A549 (cell line): ENCODE measurements at regions not wholly inside any gene's neighbourhood (a gene's known extent, or its start where the extent isn't known, plus 50 kb on each side); places are given as distances from the start of the nearest gene placed in this dataset.
A peak's percentile ranks its signal among the peaks of the same experiment; 100 is the strongest.

Experiments
- ATAC-seq, 2 experiments: fragments of 200-7000 bp in 1 of 2; fragments of >200 bp in 1 of 2; cut with Nextera tagmentation in 1 of 2; cut with Tn5 transposase in 1 of 2; 3 replicates each; pipeline versions ENCODE4 v1.8.0 to v1.9.1; 2018 to 2020; ENCODE audit warnings: mild to moderate bottlenecking in 1 of 2, moderate library complexity in 1 of 2
- CTCF ChIA-PET: fragments of 300-600 bp; sonication (Branson Sonifier 250); formaldehyde crosslinking; extraction: SDS; loops from one replicate; lab custom pipeline; 2021; ENCODE audit warnings: antibody characterized with exemption, inconsistent platforms; lab: Yijun Ruan, JAX
- POLR2A ChIA-PET: fragments of 350-600 bp; formaldehyde crosslinking; extraction: SDS; loops from one replicate; lab custom pipeline; 2021; ENCODE audit warnings: antibody characterized with exemption, inconsistent platforms; lab: Yijun Ruan, JAX
- DNase-seq, 2 experiments: peaks; one replicate each; pipeline versions ENCODE4 v3.0.0 to v3.0.0-alpha.2; 2011 to 2016; ENCODE audit warnings: low read depth in 1 of 2, low spot score in 1 of 2
- FAIRE-seq: peaks from 2 replicates; lab custom pipeline; 2011; peaks lifted over from hg19 to GRCh38; lab: Jason Lieb, UNC
- H3K27ac ChIP-seq, 2 experiments: fragments of >200 bp; sonication (Bioruptor Twin); formaldehyde crosslinking; 3 replicates each; pipeline ENCODE4 v1.5.1; 2016 to 2017
- H3K4me1 ChIP-seq: fragments of >200 bp; sonication (Bioruptor Twin); formaldehyde crosslinking; 3 replicates; pipeline ENCODE4 v1.6.1; 2016
- H3K4me2 ChIP-seq: fragments of >200 bp; sonication (Bioruptor Twin); formaldehyde crosslinking; 3 replicates; pipeline ENCODE4 v1.6.1; 2016
- H3K4me3 ChIP-seq: fragments of >200 bp; sonication (Bioruptor Twin); formaldehyde crosslinking; 3 replicates; pipeline ENCODE4 v1.5.1; 2016
- H3K9me3 ChIP-seq: fragments of >200 bp; sonication (Bioruptor Twin); formaldehyde crosslinking; 3 replicates; pipeline ENCODE4 v1.6.1; 2016
- BHLHE40 ChIP-seq: IDR thresholded peaks from 2 replicates; pipeline ENCODE4 v1.6.1; 2012; ENCODE audit warnings: low read depth, low read length, inconsistent platforms
- CEBPB ChIP-seq, 2 experiments: fragments of >200 bp in 1 of 2; sonication (Bioruptor Twin) in 1 of 2; formaldehyde crosslinking in 1 of 2; IDR thresholded peaks; 2 replicates each; pipeline ENCODE4 v1.6.1; 2012 to 2016
- EHF ChIP-seq: fragments of 250-450 bp; sonication (Bioruptor Pico); IDR thresholded peaks from 2 replicates; pipeline ENCODE4 v1.5.0; 2020; ENCODE audit warnings: mild to moderate bottlenecking
- EP300 ChIP-seq, 2 experiments: fragments of >200 bp; sonication (Bioruptor Twin); formaldehyde crosslinking; IDR thresholded peaks; 2 replicates in 1 of 2; 3 replicates in 1 of 2; pipeline ENCODE4 v1.6.1; 2016 to 2017
- ESRRA ChIP-seq: fragments of 150-350 bp; IDR thresholded peaks from 2 replicates; pipeline ENCODE4 v1.6.1; 2014; ENCODE audit warnings: mild to moderate bottlenecking, low read length, borderline replicate concordance
- FOSL2 ChIP-seq, 2 experiments: fragments of 450-650 bp in 1 of 2; fragments of >200 bp in 1 of 2; sonication (Bioruptor Twin) in 1 of 2; formaldehyde crosslinking; IDR thresholded peaks; 2 replicates each; pipeline versions ENCODE4 v1.5.0 to v1.6.1; 2016 to 2020; ENCODE audit warnings: mild to moderate bottlenecking in 1 of 2, moderate library complexity in 1 of 2
- GATA3 ChIP-seq: IDR thresholded peaks from 2 replicates; pipeline ENCODE4 v1.6.1; 2012; ENCODE audit warnings: borderline replicate concordance
- HDAC2 ChIP-seq: fragments of 200-600 bp; sonication (generic); IDR thresholded peaks from 2 replicates; pipeline ENCODE4 v1.6.1; 2016
- HEYL ChIP-seq: fragments of 250-450 bp; sonication (Bioruptor Pico); IDR thresholded peaks from 2 replicates; pipeline ENCODE4 v1.8.0; 2021; ENCODE audit warnings: mild to moderate bottlenecking, moderate library complexity
- HOXA7 ChIP-seq: fragments of 250-450 bp; sonication (Bioruptor Pico); IDR thresholded peaks from 2 replicates; pipeline ENCODE4 v1.5.0; 2020; ENCODE audit warnings: mild to moderate bottlenecking, moderate library complexity
- JUN ChIP-seq, 2 experiments: fragments of >200 bp; sonication (Bioruptor Twin); formaldehyde crosslinking; IDR thresholded peaks; 2 replicates in 1 of 2; 3 replicates in 1 of 2; pipeline ENCODE4 v1.6.1; 2016 to 2017
- JUNB ChIP-seq: fragments of >200 bp; sonication (Bioruptor Twin); formaldehyde crosslinking; IDR thresholded peaks from 2 replicates; pipeline ENCODE4 v1.6.1; 2016
- MYC ChIP-seq: IDR thresholded peaks from 2 replicates; pipeline ENCODE4 v1.6.1; 2012; ENCODE audit warnings: mild to moderate bottlenecking, inconsistent platforms, low read length, improper control_type of control experiment, borderline replicate concordance
- NFE2L2 ChIP-seq: fragments of 150-350 bp; conservative IDR thresholded peaks from 2 replicates; pipeline ENCODE4 v1.6.1; 2014; ENCODE audit warnings: low read length
- NR3C1 ChIP-seq: fragments of >200 bp; sonication (Bioruptor Twin); formaldehyde crosslinking; IDR thresholded peaks from 3 replicates; pipeline ENCODE4 v1.6.1; 2017
- PHF8 ChIP-seq: fragments of 200-600 bp; sonication (generic); IDR thresholded peaks from 2 replicates; pipeline ENCODE4 v1.6.1; 2016; ENCODE audit warnings: low read depth, mild to moderate bottlenecking, antibody characterized with exemption, moderate library complexity, borderline replicate concordance
- POLR2AphosphoS2 ChIP-seq: conservative IDR thresholded peaks from 2 replicates; pipeline ENCODE4 v1.6.1; 2012; ENCODE audit warnings: low read length, improper control_type of control experiment, inconsistent platforms
- RAD21 ChIP-seq, 2 experiments: fragments of >200 bp in 1 of 2; sonication (Bioruptor Twin) in 1 of 2; formaldehyde crosslinking in 1 of 2; IDR thresholded peaks in 1 of 2; conservative IDR thresholded peaks in 1 of 2; 2 replicates in 1 of 2; 3 replicates in 1 of 2; pipeline ENCODE4 v1.6.1; 2012 to 2018; ENCODE audit warnings: inconsistent platforms in 1 of 2
- RARB ChIP-seq: fragments of 250-450 bp; sonication (Bioruptor Pico); IDR thresholded peaks from 2 replicates; pipeline ENCODE4 v1.8.0; 2021; ENCODE audit warnings: mild to moderate bottlenecking, moderate library complexity
- RCOR1 ChIP-seq: fragments of 150-350 bp; IDR thresholded peaks from 2 replicates; pipeline ENCODE4 v1.6.1; 2014; ENCODE audit warnings: antibody characterized with exemption, low read length, low read depth
- SMC3 ChIP-seq: fragments of >200 bp; sonication (Bioruptor Twin); formaldehyde crosslinking; IDR thresholded peaks from 3 replicates; pipeline ENCODE4 v1.6.1; 2018; ENCODE audit warnings: inconsistent platforms
- SREBF2 ChIP-seq: fragments of 450-650 bp; IDR thresholded peaks from 2 replicates; pipeline ENCODE4 v1.6.1; 2014; ENCODE audit warnings: mild to moderate bottlenecking, moderate library complexity
- TFCP2L1 ChIP-seq: fragments of 250-450 bp; sonication (Bioruptor Pico); IDR thresholded peaks from 2 replicates; pipeline ENCODE4 v1.5.0; 2021; ENCODE audit warnings: mild to moderate bottlenecking
- ZC3H11A ChIP-seq: fragments of 450-650 bp; IDR thresholded peaks from 2 replicates; pipeline ENCODE4 v1.6.1; 2014; ENCODE audit warnings: antibody characterized with exemption, mild to moderate bottlenecking
- ZFP36 ChIP-seq: fragments of 450-650 bp; IDR thresholded peaks from 2 replicates; pipeline ENCODE4 v1.6.1; 2014; ENCODE audit warnings: borderline replicate concordance; ENCODE audit not compliant: partially characterized antibody
- ZNF302 ChIP-seq: fragments of 250-450 bp; sonication (Bioruptor Pico); IDR thresholded peaks from 2 replicates; pipeline ENCODE4 v1.9.0; 2021; ENCODE audit warnings: inconsistent platforms, mild to moderate bottlenecking, moderate library complexity
- whole genome bisulfite sequencing: methylation state at CpG from one replicate; pipeline ENCODE4 v1.1.6; 2017; ENCODE audit errors: missing lambda C conversion rate; 5-methylcytosine and 5-hydroxymethylcytosine counted together
- TF ChIP-seq, protein P1 (sequence below): IDR thresholded peaks from 2 replicates; pipeline ENCODE4 v1.6.1; 2012; ENCODE audit warnings: low read depth, borderline replicate concordance
- TF ChIP-seq, protein P2 (sequence below): fragments of >200 bp; sonication (Bioruptor Twin); formaldehyde crosslinking; IDR thresholded peaks from 3 replicates; pipeline ENCODE4 v1.5.1; 2016
- TF ChIP-seq, protein P3 (sequence below): fragments of 200-600 bp; sonication (generic); IDR thresholded peaks from 2 replicates; pipeline ENCODE4 v1.6.1; 2016; ENCODE audit warnings: antibody characterized with exemption, mild to moderate bottlenecking, moderate library complexity

DNA sequence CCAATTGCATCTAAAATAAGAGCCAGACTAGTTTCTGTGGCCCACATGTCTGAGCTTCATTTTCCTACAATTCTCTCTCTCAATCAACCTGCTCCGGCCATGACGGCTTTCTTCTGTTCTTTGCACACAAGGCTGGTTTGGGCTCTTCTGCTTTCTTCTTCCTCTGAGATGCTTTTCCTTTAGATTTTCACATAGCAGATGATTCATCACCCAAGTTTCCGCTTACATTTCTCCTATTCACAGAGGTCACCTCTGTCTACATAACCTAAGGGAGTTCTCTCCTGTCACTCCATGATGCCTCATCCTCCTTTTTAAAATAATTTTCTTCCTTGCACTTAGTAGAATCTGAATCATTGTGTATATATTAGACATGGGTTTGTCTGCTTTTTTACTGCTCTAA is 334.6 kb upstream of the TUSC1 start:
- Histone ChIP-seq H3K4me2 (peak overlapping the region; percentile 30; the same call in 1 of the 3 replicates), H3K27ac (no peak overlapping the region), H3K9me3 (no peaks in the 10 kb centered on the region), H3K4me3 (no peak overlapping the region), H3K4me1 (peaks cover 7% of the 10 kb centered on the region; the same call in 1 of the 3 replicates)
- 58% methylated on average over 3 of the region's 3 CpGs for WGBS
- DNase-seq (no peak), ATAC-seq (no peak), FAIRE-seq (no peak)
- POLR2A ChIA-PET, result no interaction called here
- CTCF ChIA-PET, result no interaction called here
- no peak for TF ChIP-seq PHF8
- TF ChIP-seq, protein P1, sequence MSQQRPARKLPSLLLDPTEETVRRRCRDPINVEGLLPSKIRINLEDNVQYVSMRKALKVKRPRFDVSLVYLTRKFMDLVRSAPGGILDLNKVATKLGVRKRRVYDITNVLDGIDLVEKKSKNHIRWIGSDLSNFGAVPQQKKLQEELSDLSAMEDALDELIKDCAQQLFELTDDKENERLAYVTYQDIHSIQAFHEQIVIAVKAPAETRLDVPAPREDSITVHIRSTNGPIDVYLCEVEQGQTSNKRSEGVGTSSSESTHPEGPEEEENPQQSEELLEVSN, result no peak
- TF ChIP-seq POLR2AphosphoS2, result no peak
- TF ChIP-seq SREBF2, result no peak
- TF ChIP-seq GATA3, result no peak
- no peak for TF ChIP-seq HOXA7
- TF ChIP-seq, protein P2, sequence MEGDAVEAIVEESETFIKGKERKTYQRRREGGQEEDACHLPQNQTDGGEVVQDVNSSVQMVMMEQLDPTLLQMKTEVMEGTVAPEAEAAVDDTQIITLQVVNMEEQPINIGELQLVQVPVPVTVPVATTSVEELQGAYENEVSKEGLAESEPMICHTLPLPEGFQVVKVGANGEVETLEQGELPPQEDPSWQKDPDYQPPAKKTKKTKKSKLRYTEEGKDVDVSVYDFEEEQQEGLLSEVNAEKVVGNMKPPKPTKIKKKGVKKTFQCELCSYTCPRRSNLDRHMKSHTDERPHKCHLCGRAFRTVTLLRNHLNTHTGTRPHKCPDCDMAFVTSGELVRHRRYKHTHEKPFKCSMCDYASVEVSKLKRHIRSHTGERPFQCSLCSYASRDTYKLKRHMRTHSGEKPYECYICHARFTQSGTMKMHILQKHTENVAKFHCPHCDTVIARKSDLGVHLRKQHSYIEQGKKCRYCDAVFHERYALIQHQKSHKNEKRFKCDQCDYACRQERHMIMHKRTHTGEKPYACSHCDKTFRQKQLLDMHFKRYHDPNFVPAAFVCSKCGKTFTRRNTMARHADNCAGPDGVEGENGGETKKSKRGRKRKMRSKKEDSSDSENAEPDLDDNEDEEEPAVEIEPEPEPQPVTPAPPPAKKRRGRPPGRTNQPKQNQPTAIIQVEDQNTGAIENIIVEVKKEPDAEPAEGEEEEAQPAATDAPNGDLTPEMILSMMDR, result no peak
- TF ChIP-seq EHF (CRISPR knock-in tag), result no peak
- no peak for TF ChIP-seq BHLHE40
- no peak for TF ChIP-seq JUN (IDR thresholded peaks at IDR 0.05)
- TF ChIP-seq HEYL, result no peak
- TF ChIP-seq ZFP36, result no peak

DNA sequence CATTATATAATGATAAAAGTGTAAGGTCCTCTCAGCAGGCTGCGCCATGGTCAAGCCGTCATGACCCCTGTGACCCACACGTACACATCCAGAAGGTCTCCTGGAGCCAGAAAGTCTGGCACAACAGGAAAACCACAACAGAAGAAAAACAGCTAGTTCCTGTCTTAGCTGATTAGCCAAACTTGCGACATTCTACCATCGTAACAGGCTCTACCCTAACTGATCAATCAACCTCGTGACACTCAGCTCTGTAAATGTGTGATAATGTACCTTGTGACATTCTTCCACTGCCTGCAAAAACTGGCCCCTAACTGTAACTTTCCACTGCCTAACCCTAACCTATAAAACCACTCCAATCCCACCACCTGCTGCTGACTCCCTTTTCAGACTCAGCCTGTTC is 316.4 kb upstream of the TUSC1 start:
- FAIRE-seq (no peak), ATAC-seq (no peak)
- Histone ChIP-seq H3K4me2 (no peak overlapping the region), H3K4me1 (no peaks in the 10 kb centered on the region), H3K27ac (no peak overlapping the region)
- WGBS, result 55% methylated on average over 6 of the region's 6 CpGs
- TF ChIP-seq ESRRA (no peak), SREBF2 (no peak)
- TF ChIP-seq, all 56 proteins: peak for 0
- no peak for DNase-seq
- no peak overlapping the region for H3K4me3 ChIP-seq
- CTCF ChIA-PET, result no interaction called here
- POLR2A ChIA-PET, result no interaction called here
- H3K9me3 ChIP-seq, result no peaks in the 10 kb centered on the region; the same call in 2 of the 3 replicates

DNA sequence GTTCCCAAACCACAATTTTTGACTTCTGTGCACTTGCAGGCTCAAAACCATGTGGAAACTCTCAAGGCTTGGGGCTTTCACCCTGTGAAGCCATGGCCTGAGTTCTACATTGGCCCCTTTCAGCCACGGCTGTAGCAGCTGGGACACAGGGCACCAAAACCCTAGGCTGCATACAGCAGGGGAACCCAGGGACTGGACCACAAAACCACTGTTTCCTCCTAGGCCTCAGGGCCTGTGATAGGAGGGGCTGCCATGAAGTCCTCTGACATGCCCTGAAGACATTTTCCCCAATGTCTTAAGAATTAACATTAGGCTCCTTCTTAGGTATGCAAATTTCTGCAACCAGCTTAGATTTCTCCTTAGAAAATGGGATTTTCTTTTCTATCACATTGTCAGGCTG is 312.1 kb upstream of the TUSC1 start:
- POLR2A ChIA-PET, result no interaction called here
- ATAC-seq, result no peak
- no peak overlapping the region for H3K4me2 ChIP-seq
- no peak overlapping the region for H3K4me3 ChIP-seq
- 0% methylated on average over 1 of the region's 1 CpG for WGBS
- TF ChIP-seq FOSL2 (IDR thresholded peaks at IDR 0.05) (no peak), FOSL2 (CRISPR knock-in tag; IDR thresholded peaks at IDR 0.05) (no peak), ZNF302 (CRISPR knock-in tag) (no peak), RARB (CRISPR knock-in tag) (no peak), RCOR1 (no peak), NFE2L2 (no peak), POLR2AphosphoS2 (no peak), JUNB (no peak), ZC3H11A (no peak), MYC (no peak), CEBPB (IDR thresholded peaks at IDR 0.05) (no peak), HDAC2 (no peak), EP300 (IDR thresholded peaks at IDR 0.05) (no peak), NR3C1 (no peak), TFCP2L1 (no peak), SMC3 (no peak), RAD21 (conservative IDR thresholded peaks at IDR 0.05 in 1 of 2, IDR thresholded peaks at IDR 0.05 in 1 of 2) (no peak)
- TF ChIP-seq, protein P1, result no peak
- TF ChIP-seq, protein P3, sequence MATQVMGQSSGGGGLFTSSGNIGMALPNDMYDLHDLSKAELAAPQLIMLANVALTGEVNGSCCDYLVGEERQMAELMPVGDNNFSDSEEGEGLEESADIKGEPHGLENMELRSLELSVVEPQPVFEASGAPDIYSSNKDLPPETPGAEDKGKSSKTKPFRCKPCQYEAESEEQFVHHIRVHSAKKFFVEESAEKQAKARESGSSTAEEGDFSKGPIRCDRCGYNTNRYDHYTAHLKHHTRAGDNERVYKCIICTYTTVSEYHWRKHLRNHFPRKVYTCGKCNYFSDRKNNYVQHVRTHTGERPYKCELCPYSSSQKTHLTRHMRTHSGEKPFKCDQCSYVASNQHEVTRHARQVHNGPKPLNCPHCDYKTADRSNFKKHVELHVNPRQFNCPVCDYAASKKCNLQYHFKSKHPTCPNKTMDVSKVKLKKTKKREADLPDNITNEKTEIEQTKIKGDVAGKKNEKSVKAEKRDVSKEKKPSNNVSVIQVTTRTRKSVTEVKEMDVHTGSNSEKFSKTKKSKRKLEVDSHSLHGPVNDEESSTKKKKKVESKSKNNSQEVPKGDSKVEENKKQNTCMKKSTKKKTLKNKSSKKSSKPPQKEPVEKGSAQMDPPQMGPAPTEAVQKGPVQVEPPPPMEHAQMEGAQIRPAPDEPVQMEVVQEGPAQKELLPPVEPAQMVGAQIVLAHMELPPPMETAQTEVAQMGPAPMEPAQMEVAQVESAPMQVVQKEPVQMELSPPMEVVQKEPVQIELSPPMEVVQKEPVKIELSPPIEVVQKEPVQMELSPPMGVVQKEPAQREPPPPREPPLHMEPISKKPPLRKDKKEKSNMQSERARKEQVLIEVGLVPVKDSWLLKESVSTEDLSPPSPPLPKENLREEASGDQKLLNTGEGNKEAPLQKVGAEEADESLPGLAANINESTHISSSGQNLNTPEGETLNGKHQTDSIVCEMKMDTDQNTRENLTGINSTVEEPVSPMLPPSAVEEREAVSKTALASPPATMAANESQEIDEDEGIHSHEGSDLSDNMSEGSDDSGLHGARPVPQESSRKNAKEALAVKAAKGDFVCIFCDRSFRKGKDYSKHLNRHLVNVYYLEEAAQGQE, result no peak
- TF ChIP-seq, all 56 proteins: peak for 0
- CTCF ChIA-PET, result no interaction called here
- DNase-seq (no peak), FAIRE-seq (no peak)
- Histone ChIP-seq H3K27ac (no peak overlapping the region), H3K9me3 (no peaks in the 10 kb centered on the region), H3K4me1 (no peaks in the 10 kb centered on the region)
